GM19455 (cell line): ENCODE measurements at regions not wholly inside any gene's neighbourhood (a gene's known extent, or its start where the extent isn't known, plus 50 kb on each side); places are given as distances from the start of the nearest gene placed in this dataset.

Experiments
- ATAC-seq: cut with Tn5 transposase; IDR thresholded peaks from one replicate; pipeline ENCODE4 v1.9.1; 2021; ENCODE audit not compliant: unreplicated experiment

DNA sequence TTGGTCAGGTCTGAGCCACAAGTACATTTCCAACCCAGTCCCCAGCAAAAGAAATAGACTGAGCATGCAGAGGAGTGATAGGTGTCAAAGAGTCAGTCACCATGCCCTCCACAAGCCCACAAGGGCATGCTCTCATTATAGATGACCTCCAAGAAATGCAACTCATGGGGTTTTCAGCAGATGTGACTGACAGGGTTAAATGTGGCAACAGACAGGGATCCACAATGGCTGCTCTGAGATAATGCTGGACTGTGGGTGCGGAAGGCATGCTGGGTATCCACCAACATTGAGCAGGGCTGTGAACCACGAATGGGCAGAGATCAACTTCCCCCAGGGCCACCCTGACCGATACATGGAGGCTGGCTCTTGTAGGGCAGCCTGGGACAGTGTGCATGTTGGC, 115.8 kb downstream of the BCOR start:
- ATAC-seq: no peak

DNA sequence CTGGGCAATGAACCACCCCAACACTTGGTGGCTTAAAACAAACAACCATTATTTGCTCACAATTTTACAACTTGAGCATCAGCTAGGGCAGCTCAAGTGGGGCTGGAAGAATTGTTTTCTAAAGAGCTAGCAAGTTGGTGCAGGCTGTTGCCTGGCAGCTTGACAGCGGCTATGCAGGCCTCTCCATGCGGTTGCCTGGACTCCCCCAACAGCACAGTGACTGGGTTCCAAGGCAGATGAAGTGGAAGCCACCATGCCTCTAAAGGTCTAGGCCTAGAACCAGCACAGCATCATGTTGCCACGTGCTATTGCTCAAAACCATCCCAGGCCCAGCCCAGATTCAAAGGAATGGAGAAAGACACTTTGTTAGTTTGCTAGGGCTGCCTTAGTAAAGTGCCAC, 114.8 kb downstream of the BCOR start:
- ATAC-seq: no peak

DNA sequence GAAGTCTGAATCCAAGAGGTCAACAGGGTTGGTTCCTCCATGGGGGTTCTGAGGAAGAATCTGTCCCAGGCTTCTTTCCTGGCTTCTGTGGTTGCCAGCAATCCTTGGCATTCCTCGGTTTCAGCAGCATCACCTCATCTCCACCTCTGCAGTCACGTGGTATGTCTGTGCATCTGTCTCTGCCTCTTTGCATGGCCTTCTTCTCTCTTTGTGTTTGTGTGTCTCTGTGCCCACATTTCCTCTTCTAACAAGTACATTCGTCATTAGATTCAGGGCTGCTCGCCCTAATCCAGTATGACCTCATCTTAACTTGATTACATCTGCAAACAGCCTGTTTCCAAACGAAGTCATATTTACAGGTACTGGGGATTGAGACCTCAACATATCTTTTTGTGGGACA, 114.0 kb downstream of the BCOR start:
- no peak for ATAC-seq

DNA sequence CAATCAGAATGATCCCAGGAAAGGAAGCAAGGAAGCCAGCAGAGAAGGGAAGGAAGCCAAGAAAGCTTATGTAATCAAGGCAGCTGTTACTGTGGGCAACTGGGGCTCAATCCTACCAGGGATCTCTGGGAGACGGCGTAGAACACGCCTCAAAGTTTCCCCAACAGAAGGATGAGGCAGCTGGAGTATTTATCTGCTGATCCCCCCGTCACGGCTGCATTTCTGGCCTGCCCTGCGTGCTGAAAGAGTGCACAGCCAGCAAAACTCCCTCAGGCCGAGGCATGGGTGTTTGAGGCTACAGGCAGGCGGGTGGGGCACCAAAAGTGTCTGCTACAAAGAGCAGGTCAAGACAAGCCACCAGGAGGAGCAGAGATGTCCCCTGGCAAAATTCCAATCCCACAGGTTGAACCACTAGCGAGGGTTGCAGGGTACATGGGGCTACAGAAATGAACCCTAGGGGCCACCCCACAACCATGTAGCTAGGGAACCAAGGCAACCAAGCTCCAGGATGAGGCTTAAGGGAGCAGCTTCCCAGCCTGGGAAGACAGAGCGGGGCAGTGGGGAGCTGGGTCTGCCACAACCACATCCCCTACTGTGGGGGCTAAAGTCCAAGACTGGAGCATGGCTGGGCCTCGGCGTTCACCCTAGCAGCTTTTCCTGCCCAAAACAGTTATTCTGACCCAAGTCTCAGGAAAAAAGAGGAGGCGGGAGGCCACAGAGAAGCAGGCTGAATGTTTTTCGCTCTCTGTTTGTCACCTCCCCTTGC, 113.4 kb downstream of the BCOR start:
- ATAC-seq: no peak

DNA sequence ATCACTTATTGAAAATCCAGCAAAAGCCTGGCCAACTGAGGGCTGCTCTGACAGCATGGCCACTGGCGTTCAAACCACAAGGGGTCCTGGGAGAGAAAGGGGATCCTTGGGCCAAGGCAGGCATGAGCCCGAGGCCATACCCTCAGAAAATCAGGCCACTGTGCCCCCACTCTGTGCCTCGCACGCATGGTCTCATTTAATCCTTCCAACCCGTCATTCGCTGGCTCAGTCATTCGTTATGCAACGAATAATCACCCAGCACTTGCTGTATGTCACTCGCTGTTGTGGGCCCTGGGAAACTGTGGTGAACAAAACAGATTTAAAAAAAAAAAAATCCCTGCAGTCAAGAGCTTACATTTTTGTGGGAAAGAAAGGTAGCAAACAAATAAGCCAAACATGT, 112.7 kb downstream of the BCOR start:
- ATAC-seq: no peak

DNA sequence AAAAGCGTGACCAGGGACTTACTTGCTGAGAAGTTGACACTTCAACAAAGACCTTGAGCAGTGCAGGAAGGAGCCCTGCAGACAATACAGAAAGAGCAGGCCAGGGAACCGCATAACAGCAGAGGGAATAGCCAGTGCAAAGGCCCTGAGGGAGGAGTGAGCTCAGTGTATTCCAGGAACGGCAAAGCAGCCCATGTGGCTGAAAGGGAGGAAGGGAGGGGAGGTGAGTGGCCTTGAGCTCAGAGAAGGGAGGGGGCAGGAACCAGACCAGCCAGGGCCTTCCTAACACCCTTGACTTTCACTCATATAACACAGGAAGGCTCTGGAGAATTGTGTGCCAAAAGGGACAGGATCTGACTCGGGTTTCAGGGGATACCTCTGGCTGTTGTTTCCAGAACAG, 112.2 kb downstream of the BCOR start:
- no peak for ATAC-seq

DNA sequence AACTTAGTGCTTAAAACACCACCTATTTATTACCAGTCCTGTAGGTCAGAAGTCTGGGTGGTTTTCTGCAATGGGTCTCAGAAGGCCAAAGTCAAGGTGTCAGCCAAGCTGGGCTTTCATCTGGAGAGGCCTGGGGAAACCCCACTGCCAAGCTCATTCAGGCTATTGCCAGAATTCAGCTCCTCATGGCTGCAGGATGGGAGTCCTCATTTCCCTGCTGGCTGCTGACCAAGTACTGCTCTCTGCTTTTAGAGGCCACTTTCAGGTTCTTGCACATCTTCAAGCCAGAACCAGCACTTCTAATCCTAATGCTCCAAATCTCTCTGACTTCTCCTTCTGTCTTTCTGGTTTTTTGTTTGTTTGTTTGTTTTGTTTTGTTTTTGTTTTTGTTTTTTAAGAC, 109.3 kb downstream of the BCOR start:
- no peak for ATAC-seq

DNA sequence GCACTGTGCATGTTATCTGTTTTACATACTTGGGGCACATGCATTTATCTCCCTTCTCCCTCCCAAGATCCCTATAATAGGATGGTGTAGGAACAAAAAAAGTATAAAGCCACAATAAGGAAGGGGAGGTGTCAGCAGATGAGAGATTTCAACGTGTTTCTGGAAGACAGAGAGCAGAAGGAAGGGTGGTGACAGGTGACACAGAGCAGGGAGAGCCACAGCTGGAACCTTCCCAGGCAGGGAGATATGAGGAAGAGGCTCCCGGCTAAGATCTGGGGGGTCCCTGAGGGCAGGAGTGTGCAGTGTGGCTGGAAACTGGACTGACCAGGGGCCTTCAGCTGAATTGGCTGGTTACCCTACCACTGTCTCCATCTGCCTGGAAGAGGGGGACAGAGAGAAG, 107.4 kb downstream of the BCOR start:
- ATAC-seq: no peak

DNA sequence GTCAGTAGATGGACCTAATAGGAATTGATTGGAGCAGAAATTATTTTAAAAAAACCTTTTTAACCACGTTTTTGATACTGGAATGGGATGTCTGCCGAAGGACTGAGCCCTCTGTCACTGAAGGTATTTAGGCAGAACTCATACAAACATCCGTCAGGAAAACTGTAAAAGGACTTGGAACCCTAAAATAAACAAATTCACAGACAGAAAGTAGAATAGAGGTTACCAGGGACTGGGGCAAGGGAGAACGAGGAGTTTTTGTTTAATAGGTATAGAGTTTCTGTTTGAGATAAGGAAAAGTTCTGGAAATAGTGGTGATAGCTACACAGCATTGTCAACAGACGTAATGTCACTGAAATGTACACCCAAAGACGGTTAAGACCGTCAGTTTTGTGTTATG, 105.5 kb downstream of the BCOR start:
- no peak for ATAC-seq

DNA sequence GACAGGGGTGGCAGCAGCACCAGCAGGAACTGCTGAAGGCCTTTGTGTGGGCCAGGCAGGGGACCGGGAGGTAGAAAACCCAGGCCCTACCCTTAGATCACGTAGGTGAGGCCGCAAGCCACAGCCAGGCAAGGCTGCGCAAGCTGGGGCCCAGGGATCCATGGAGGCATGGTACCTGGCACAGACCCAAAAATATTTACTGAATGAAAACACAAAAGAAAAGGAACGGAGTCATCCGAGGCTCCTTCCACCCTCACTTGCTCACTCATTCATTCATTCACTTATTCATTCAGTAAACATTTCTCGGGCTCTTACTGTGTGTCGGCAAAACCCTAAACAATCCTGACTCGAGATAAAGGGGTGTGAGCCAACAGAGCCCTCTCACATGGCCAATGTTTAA, 102.3 kb downstream of the BCOR start:
- no peak for ATAC-seq

DNA sequence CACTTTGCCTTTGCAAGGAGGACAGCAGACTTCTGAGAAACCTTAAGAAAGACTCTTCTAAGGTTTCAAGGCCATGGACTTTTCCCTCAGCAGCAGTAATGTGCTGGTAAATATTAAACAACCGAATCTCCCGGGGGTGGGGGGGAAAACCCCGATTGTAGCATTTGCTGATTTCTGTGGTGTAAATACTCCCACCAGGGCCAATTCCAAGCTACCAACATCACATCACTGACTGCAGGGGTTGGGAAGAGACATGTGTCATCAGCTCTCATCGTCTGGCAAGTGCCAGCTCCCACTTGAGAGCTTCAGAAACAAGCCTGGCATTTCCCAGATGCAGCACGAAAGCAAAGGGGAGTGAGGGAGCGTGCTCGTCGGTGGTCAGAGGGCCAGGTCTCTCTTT, 101.2 kb downstream of the BCOR start:
- no peak for ATAC-seq

DNA sequence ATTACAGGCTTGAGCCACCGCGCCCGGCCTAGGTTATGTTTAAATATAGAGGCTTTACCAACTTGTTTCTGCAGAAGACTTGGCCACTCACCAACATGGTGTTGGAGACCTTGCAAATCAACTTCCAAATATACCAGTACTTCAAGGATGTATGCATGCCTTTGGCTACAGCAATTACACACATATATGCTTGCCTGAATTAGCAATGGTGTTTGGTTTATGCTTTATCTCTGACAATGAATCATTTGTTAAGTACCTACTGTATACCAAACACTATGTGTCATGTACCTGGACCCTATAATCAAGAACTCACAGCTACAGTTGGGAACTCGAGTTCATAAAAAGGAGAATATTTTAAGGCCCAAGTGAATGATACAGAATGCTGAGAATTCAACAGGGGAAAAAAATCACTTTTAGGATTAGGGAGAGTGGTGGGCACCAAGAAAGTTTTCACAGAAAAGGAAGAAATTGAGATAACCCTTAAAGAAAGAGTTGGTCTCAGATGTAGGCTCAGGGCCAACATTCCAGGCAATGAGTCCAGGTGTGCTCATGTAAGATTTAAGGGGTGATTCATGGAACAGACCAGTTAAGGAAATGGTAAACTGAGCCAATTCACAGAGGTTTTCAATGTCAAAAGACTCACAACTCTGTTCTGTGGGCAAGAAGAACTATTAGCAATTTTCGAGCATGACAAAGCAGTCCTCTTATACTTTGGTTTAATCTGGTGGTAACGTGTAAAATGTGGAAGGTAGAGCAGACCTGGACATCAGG, 98.9 kb downstream of the BCOR start:
- no peak for ATAC-seq
